ENCODE measurements at regions not wholly inside any gene's neighbourhood (a gene's known extent, or its start where the extent isn't known, plus 50 kb on each side); places are given as distances from the start of the nearest gene placed in this dataset.
A peak's percentile ranks its signal among the peaks of the same experiment; 100 is the strongest.
"Not testable (repeated sequence)": the region's sequence is repeated elsewhere in the genome, so short reads cannot be mapped to it uniquely, and the experiment has no call there.

GRCh38 chr7:89618274-89618673, 536.0 kb upstream of the STEAP1 start:
- no peaks in the 10 kb centered on the region for H3K4me1 ChIP-seq (ENCODE audit: low read length)
- no peaks in the 10 kb centered on the region for H3K9me3 ChIP-seq (ENCODE audit: insufficient read depth, low read length)
- TF ChIP-seq CTCF (IDR thresholded peaks at IDR 0.05; ENCODE audit: low read depth, low read length): no peak
- TF ChIP-seq EZH2phosphoT487 (IDR thresholded peaks at IDR 0.05; ENCODE audit: low read depth): no peak
- H3K4me3 ChIP-seq (ENCODE audit: low read length): no peak overlapping the region
- no peak overlapping the region for H3K27ac ChIP-seq (ENCODE audit: low read length)
- H3K36me3 ChIP-seq (replicated peaks; ENCODE audit: low read depth, low read length): no peaks in the 10 kb centered on the region
- no peaks in the 10 kb centered on the region for H3K79me2 ChIP-seq (ENCODE audit: low read length)
- no peak overlapping the region for H3K9ac ChIP-seq (ENCODE audit: low read length)
- no peaks in the 10 kb centered on the region for H3K27me3 ChIP-seq (ENCODE audit: low read depth, low read length)
- H2AFZ ChIP-seq (ENCODE audit: low read depth, low read length): no peak overlapping the region
- H4K20me1 ChIP-seq (ENCODE audit: insufficient read depth, low read length): no peaks in the 10 kb centered on the region
- H3K4me2 ChIP-seq (ENCODE audit: low read length): no peak overlapping the region

- H3K4me1 ChIP-seq (ENCODE audit: low read length): peaks cover 6% of the 10 kb centered on the region; the same call in 1 of the 2 replicates
- no peak overlapping the region for H3K9ac ChIP-seq (ENCODE audit: low read length)
- no peak overlapping the region for H3K4me3 ChIP-seq (ENCODE audit: low read length)
- TF ChIP-seq CTCF (IDR thresholded peaks at IDR 0.05; ENCODE audit: low read depth, low read length) (no peak), EZH2phosphoT487 (IDR thresholded peaks at IDR 0.05; ENCODE audit: low read depth) (no peak)
- H4K20me1 ChIP-seq (ENCODE audit: insufficient read depth, low read length): no peaks in the 10 kb centered on the region
- H2AFZ ChIP-seq (ENCODE audit: low read depth, low read length): no peak overlapping the region
- no peak overlapping the region for H3K27ac ChIP-seq (ENCODE audit: low read length)
- no peaks in the 10 kb centered on the region for H3K9me3 ChIP-seq (ENCODE audit: insufficient read depth, low read length)
- no peaks in the 10 kb centered on the region for H3K27me3 ChIP-seq (ENCODE audit: low read depth, low read length)
- H3K36me3 ChIP-seq (replicated peaks; ENCODE audit: low read depth, low read length): no peaks in the 10 kb centered on the region
- no peaks in the 10 kb centered on the region for H3K79me2 ChIP-seq (ENCODE audit: low read length)
- H3K4me2 ChIP-seq (ENCODE audit: low read length): no peak overlapping the region
Measured at GRCh38 chr7:89621925-89622641, 532.2 kb upstream of the STEAP1 start.

DNA sequence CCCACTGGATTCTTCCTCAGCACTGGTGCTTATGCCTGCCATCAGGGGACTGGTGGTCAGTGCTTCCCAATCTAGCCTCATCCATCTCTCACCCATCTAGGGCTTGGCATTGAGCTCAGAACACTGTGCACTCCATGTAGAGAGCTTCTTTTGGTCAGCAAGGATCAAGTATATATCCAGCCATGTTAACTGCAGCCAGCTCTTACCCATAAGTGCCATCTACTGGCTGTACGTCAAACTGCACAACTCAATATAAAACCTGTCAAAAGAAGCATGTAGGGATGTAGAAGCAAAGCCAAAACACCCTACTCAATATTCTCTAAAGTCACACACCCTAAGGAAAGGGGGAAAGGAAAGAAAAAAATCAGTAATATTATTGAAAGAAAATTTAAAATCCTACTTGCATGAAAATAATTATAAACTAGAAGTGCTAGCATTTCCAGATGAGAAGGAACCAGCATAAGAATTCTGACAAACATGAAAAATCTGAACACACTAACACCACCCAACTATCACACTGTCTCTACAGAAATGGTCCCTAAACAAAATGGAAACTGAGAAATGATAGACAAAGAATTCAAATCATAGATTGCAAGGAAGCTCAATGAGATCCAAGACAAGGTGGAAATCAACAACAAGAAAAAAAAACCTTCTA, 531.1 kb upstream of the STEAP1 start:
- H3K9ac ChIP-seq (ENCODE audit: low read length): no peak overlapping the region
- no peaks in the 10 kb centered on the region for H3K9me3 ChIP-seq (ENCODE audit: insufficient read depth, low read length)
- H3K36me3 ChIP-seq (replicated peaks; ENCODE audit: low read depth, low read length): no peaks in the 10 kb centered on the region
- no peak overlapping the region for H3K27ac ChIP-seq (ENCODE audit: low read length)
- no peaks in the 10 kb centered on the region for H3K79me2 ChIP-seq (ENCODE audit: low read length)
- TF ChIP-seq CTCF (IDR thresholded peaks at IDR 0.05; ENCODE audit: low read depth, low read length) (peak; percentile 87), EZH2phosphoT487 (IDR thresholded peaks at IDR 0.05; ENCODE audit: low read depth) (no peak)
- H2AFZ ChIP-seq (ENCODE audit: low read depth, low read length): no peak overlapping the region
- H3K27me3 ChIP-seq (ENCODE audit: low read depth, low read length): no peaks in the 10 kb centered on the region
- H3K4me1 ChIP-seq (ENCODE audit: low read length): peaks cover 6% of the 10 kb centered on the region; the same call in 1 of the 2 replicates
- H3K4me3 ChIP-seq (ENCODE audit: low read length): no peak overlapping the region
- no peaks in the 10 kb centered on the region for H4K20me1 ChIP-seq (ENCODE audit: insufficient read depth, low read length)
- no peak overlapping the region for H3K4me2 ChIP-seq (ENCODE audit: low read length)

- not testable (repeated sequence) for H3K4me2 ChIP-seq (ENCODE audit: low read length); H2AFZ ChIP-seq (ENCODE audit: low read depth, low read length); H4K20me1 ChIP-seq (ENCODE audit: insufficient read depth, low read length); H3K79me2 ChIP-seq (ENCODE audit: low read length); H3K9me3 ChIP-seq (ENCODE audit: insufficient read depth, low read length); H3K27ac ChIP-seq (ENCODE audit: low read length); H3K4me3 ChIP-seq (ENCODE audit: low read length); H3K27me3 ChIP-seq (ENCODE audit: low read depth, low read length); H3K4me1 ChIP-seq (ENCODE audit: low read length); H3K36me3 ChIP-seq (replicated peaks; ENCODE audit: low read depth, low read length); H3K9ac ChIP-seq (ENCODE audit: low read length)
Measured at GRCh38 chr7:89624155-89624554, 530.1 kb upstream of the STEAP1 start.

All from OCI-LY3 (cell line).